Astrocyte (in vitro differentiated cells and primary cell): ENCODE measurements at regions not wholly inside any gene's neighbourhood (a gene's known extent, or its start where the extent isn't known, plus 50 kb on each side); places are given as distances from the start of the nearest gene placed in this dataset.

ENCODE experiments used
- EZH2 ChIP-seq: IDR thresholded peaks from 2 replicates; pipeline ENCODE4 v1.6.1; 2012; ENCODE audit warnings: mild to moderate bottlenecking, low read length, inconsistent platforms; ENCODE audit not compliant: insufficient read depth
- TF ChIP-seq, protein P1 (sequence below): IDR thresholded peaks from 2 replicates; pipeline ENCODE4 v1.5.1; 2011; ENCODE audit warnings: low read depth, mild to moderate bottlenecking, inconsistent platforms, low read length, moderate library complexity; ENCODE audit not compliant: insufficient read depth

DNA sequence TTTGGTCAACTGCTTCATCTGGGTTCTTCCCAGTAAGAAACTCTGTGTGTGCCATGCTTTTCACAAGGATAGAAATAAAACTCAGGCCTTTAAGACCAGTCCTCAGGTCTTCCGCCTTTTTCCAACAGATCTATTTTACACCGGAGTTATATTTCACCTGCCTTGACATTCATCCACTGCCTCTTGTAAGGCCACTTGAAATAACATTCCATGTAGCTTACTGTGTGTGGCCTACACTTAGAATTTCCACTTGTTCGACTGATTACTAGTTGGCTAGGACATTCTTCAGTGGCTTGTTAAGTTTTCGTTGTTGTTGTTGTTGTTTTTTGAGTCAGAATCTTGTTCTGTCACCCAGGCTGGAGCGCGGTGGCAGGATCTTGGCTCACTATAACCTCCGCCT, 92.8 kb upstream of the UNC5C start:
- TF ChIP-seq, protein P1, sequence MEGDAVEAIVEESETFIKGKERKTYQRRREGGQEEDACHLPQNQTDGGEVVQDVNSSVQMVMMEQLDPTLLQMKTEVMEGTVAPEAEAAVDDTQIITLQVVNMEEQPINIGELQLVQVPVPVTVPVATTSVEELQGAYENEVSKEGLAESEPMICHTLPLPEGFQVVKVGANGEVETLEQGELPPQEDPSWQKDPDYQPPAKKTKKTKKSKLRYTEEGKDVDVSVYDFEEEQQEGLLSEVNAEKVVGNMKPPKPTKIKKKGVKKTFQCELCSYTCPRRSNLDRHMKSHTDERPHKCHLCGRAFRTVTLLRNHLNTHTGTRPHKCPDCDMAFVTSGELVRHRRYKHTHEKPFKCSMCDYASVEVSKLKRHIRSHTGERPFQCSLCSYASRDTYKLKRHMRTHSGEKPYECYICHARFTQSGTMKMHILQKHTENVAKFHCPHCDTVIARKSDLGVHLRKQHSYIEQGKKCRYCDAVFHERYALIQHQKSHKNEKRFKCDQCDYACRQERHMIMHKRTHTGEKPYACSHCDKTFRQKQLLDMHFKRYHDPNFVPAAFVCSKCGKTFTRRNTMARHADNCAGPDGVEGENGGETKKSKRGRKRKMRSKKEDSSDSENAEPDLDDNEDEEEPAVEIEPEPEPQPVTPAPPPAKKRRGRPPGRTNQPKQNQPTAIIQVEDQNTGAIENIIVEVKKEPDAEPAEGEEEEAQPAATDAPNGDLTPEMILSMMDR: no peak
- TF ChIP-seq EZH2: no peak
